Activated CD4-positive, alpha-beta T cell treated with anti-CD3 and anti-CD28 coated beads for 48 hours (primary cell): ENCODE measurements at regions not wholly inside any gene's neighbourhood (a gene's known extent, or its start where the extent isn't known, plus 50 kb on each side); places are given as distances from the start of the nearest gene placed in this dataset.

Source experiments
- DNase-seq: peaks from one replicate; pipeline ENCODE4 v3.0.0-alpha.2; 2020

DNA sequence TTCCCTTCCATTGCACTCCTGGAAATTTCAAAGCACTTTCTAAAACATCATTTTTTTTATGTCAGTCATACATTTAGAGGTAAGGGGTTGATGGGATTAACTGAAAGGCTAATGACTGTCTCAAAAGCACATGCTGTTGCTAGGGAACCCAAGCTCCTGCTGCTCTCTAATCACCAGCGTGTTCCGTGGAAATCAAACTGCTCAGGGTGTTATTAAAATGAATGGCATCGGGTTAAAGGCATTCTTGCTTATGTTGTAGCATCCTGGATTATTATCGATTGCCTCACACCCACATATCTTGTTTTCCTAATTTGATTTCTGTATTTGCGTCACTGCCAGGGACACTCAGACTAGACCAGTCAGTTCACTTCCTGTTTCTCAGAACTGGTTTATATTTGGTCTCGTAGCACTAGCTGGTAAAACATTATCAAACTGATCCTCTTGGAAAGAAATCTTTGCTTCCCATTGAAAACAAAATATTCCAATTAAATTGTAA, 216.5 kb upstream of the MKLN1 start:
- DNase-seq = no peak

DNA sequence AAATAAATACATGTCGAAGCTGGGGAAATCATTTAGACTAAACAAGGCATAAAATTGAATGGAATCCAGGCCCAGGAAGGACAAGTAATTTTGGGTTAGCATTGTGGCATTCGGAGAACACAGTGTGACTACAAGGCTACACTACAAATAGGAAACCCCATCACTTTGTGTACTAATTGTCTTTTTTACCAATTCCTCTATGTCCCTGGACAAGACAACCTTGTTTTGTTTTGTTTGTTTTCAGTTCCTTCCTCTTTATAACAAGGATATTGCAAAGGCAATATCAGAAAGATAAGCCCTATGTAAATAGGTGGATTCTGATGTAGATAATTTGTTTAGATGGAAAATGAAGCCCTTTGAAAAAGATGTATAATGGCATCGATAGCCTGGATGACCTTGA, 215.9 kb upstream of the MKLN1 start:
- no peak for DNase-seq

DNA sequence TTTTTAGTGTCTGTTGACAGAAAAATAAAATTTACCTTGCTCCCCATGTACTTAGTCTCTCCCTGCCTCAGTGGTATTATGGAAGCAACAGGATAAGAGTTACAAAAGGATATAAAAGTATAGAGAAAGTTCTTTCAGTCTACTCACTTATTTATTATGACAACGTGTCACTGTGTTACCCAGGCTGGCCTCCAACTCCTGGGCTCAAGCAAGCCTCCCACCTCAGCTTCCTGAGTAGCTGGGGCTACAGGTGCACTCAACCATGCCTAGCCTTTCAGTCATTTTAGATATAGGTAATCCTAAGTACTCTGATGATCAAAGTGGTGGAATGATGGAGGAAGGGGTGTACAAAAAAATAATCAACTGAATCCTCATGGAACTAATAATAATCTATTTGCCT, 215.2 kb upstream of the MKLN1 start:
- DNase-seq = no peak

DNA sequence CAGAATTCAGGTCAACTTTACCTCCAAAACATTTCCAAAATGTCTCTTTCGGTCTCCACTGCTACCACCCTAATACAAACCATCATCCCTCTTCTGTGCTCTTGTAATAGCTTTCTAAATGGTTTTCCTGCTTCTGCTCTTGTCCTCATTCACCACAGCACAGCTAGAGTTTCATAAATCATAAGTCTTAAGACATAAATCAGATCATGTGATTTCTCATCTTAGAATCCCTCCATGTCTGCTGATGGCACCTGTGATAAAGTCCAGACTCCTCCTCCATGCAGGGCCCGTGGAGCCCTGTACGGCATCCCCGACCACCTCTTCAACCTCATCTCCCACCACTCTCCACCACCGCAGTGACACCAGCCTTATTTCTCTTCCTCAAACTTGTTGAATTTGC, 212.3 kb upstream of the MKLN1 start:
- DNase-seq = no peak

DNA sequence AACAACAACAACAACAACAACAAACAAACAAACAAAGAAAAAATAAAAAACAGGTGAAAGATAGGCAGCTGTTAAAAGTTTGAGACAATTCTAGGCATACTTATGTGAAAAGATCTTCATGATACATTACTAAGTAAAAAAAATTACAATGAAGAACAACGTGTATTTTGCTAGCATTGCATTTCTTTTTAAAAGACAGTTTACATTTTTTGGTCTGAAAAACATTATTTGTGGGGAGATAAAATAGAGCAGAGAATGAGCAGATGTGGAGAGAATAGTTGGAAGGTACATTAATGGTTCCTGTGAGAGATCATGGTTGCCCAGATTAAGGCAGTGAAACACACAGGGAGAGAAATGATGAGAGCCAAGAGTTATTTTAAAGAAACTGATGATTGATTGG, 210.2 kb upstream of the MKLN1 start:
- DNase-seq = no peak

DNA sequence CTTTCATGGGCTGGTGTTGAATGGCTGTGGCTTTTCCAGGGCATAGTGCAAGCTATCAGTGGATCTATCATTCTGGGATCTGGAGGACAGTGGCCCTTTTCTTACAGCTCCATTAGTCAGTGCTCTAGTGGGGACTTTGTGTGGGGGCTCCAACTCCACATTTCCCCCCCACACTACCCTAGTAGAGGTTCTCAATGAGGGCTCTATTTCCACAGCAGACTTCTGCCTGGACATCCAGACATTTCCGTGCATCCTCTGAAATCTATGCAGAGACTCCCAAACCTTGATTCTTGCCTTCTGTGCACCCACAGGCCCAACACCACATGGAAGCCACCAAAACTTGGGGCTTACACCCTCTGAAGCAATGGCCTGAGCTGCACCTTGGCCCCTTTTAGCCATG, 208.3 kb upstream of the MKLN1 start:
- DNase-seq = no peak

DNA sequence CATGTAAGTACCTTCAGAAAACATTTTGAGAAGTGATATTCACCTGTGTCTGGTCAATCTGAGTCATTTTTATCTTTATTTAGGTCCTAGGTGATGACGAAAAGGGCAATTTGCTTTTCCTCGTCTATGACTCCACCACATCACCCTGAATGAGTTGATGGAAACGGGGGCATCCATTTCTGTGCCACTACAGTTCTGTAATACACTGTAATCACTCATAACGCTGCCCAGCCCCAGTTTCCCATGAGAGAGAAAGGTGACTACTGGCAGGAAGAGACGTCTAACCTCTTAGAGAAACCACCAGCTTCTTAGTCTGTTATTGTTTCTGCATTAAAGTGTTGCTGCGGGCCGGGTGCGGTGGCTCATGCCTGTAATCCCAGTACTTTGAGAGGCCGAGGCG, 205.3 kb upstream of the MKLN1 start:
- DNase-seq = no peak

DNA sequence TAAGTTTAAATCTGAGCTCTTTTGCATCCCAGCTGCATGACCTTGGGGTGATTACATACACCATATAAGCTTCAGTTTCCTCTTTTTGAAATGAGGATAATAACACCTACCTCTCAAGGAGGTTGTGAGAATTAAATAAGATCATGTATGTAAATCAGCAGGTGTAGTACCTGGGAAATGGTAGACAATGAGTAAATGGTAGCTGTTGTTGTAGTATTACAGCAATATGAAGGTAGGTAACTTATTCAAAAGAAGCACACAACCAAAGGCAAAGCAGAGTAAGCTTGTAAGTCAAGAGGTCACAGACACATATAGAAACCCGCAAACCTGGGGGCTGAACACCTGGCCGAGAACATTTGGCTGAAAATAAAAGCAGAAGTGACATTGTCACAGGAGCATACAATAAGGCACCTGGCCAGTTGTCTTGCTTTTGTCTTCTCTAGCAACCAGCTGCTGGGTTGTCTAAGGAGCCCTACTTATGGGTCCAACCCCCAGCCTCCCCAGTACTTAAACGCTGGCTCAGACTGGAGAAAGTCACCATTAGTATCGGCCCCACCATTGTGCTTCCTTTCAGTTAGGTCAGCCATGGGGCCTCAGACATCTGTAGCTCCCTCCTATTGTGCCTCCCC, 203.6 kb upstream of the MKLN1 start:
- DNase-seq = no peak

DNA sequence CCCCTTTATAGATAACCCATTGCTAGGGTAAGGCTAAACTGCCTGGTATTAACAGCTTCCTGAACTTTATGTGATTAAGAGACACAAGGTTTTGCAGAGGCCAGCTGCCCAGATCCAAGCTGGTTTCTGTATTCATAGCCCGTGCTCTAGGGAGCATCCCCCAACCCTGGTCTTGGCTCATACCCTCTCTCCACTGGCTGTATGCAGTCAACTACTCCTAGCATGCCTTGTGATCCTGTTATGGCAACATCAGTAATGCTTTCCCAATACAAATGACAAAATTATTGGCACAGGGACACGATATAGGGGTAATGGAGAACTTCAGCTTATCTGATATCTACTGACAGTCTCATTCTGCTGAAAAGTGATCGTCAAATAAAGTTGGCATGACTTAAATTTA, 202.8 kb upstream of the MKLN1 start:
- no peak for DNase-seq

DNA sequence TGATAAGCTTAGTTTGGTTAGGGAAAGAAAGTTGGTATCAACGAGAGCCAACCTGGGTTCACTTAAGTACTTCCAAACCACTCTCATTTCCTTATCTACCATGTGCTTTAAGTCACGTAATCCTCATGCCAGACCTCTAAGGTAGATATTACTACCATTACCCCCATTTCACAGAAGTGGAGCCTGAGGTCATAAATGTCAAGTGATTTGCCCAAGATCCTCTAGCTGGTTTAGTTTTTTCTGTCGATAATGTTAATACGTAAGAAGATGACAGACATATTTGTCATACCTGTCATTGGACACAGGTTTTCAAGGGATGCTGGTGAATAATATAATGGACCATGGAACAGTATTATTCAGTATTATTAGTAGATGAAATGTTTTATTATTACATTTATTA, 197.4 kb upstream of the MKLN1 start:
- no peak for DNase-seq

DNA sequence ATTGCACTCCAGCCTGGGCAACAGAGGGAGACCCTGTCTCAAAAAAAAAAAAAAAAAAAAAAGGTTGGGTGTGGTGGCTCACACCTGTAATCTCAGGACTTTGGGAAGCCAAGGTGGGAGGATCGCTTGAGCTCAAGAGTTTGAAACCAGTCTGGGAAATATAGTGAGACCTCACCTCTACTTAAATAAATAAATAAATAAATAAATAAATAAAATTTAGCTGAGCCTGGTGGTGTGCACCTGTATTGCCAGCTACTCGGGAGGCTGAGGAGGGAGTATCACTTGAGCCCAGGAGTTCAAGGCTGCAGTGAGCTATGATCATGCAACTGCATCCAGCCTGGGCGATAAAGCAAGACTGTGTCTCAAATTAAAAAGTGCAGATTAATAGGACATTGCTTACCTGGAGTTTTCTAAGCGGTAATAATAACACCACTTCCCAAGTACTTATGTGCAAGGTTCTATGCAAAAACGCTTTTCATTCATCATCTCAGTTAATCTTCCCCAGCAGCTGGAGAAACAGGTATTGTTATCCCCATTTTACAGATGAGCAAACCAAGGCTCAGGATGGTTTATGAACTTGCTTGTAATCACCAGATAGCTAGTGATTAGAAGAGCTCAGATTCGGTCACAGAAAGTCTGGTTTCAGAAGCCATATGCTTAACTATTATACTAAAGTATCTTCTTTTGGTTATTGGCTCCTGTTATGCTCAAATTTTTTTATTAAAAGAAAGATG, 196.5 kb upstream of the MKLN1 start:
- no peak for DNase-seq

DNA sequence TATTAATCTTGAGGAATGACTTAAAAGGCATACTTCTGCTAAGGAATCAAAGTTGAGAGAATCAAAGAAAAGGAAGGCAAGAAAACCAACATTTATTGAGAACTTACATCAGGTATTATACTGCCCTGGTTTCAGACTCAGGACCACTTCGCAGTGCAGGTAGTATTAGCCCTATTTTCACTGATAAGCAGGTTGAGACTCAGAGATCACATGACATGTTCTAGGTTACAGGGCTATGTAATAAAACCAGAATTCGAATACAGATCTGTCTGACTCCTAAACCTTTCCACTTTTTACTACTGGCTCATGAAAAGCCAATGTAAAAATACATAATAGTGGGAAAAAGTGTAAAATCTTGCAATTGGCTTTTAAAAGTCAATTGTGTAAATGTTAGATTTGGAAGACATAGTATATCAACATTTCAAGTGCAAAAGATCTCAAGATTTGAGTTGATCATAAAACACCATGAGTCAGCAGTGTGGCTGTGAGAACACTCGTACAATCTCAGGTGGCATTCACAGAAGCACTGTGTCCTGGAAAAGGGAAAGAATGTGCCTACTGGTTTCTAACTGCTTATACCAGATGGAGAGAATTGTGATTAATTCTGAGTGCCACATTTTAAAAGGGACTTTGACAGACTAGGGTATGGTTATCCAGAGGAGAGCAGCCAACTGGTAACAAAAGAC, 195.8 kb upstream of the MKLN1 start:
- no peak for DNase-seq

DNA sequence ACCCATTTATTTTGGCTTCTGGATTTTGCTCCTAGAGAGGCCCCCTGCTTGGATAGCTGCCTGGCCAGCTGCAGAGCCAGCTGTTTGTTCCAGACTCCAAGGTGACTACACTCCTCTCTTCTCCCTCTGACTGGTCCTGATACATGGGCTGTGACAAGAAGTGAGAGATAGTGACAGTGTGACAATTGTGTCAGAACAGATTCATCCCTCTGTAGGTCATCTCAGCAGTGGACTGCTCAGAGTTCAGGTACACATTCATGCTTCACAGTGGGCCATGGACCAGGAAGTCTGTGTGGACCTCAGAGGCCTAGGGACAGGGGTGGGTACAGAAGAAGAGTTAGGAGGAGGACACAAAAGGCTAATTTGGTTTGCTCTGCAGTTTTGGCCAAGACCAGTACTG, 188.2 kb upstream of the MKLN1 start:
- no peak for DNase-seq

DNA sequence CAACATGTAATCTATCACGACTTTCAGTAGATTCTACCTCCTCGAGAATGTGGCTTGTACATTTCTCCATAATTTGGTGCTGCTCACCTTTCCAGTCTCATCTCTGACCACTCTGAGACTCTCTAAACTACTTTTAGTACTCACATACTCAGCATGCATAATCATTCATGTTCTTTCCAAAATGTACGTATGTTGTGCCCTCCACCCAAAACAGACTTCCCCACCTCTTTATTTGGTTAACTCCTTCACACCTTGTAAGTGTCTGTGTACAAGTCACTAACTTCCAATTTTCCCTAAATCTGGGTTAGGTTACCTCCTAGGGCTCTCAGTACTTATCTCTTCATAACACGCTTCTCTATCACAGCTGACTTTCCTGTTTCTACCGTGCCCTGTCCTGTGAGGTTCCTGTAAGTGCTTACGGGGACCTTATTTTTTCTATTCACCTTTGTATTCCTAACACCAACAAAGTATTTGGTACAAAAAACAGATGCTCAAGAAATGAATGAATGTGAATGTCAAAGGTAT, 186.2 kb upstream of the MKLN1 start:
- DNase-seq = no peak

DNA sequence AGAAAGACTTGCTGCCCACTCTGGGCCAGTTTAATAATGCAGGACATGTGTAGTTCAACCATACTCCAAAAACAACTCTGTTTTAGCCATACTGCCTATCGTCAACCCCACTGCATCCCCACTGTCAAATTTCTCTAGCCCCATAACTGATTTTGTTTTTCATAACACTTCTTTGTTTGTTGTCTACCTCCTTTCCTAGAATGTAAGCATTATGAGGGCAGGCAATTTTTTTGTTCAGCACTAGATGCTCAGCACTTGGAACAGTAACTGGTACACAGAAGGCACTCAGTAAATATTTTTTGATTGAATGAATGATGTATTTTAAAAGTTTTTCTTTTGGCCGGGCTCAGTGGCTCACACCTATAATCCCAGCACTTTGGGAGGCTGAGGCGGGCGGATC, 183.8 kb upstream of the MKLN1 start:
- DNase-seq = no peak

DNA sequence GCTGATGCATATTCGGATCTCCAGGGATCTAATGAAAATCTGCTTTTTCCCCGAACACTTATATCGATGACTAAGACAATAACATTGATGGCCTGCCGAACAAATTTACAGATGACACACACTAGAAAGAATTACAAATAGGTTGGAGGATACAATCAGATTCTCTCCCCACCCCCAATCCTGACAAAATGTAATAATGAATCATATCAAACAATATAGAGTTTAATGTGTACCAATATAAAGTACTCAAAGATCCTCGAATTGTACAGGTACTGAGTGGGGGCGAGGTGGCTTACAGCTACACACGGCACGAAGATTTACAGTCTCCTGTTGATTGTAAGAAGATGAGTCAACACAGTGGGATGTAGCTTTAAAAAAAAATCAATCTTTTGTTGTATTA, 182.7 kb upstream of the MKLN1 start:
- DNase-seq = no peak

DNA sequence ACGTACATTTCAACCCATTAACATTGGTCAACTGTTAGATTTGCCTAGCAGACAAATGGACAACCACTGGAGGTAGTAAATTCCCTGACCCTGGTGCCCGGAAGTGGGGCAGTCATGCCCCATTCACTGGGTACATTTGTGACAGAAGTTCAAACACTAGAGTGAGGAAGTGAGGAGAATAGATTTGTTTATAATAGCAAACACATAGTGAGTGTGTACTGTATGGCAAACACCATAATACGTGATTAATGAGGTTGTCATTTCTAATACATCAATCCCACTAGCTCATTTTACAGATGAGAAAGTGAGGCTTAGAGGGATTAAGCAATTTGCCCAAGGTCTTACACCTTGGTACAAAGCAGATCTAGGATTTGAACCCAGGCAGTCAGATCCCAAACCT, 181.9 kb upstream of the MKLN1 start:
- DNase-seq = no peak

DNA sequence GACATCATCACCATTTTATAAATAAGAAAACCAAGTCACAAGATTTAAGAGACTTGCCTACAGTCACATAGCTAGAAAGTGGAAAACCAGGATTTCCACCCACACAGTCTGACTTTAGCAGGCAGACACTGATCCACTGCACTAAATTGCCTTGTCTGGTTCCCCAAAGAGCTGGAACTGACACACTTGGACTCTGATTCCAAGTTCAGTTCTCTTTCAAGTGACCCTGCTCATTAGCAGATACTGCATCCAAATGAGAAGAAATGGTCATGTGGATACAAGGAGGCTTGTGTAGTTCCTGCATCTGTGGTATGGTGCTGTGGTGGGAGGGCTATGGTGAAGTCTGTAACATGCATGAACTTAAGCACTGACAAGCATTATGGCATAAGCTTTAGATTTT, 180.1 kb upstream of the MKLN1 start:
- no peak for DNase-seq

DNA sequence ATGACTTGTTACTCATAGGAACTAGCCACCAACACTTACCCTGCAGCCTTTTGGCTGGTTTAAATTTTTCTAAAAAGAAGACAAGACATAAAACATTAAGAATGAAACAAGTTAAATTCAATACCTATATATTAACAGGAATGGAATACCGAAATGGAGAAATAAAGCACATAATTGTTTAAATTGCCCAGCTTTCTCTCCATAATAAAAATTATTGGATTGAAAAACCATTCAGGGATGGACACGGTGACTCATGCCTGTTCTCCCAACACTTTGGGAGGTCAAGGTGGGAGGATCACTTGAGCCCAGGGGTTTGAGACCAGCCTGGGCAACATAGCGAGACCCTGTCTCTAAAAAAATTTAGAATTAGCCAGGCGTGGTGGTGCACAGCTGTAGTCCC, 179.4 kb upstream of the MKLN1 start:
- DNase-seq = no peak

DNA sequence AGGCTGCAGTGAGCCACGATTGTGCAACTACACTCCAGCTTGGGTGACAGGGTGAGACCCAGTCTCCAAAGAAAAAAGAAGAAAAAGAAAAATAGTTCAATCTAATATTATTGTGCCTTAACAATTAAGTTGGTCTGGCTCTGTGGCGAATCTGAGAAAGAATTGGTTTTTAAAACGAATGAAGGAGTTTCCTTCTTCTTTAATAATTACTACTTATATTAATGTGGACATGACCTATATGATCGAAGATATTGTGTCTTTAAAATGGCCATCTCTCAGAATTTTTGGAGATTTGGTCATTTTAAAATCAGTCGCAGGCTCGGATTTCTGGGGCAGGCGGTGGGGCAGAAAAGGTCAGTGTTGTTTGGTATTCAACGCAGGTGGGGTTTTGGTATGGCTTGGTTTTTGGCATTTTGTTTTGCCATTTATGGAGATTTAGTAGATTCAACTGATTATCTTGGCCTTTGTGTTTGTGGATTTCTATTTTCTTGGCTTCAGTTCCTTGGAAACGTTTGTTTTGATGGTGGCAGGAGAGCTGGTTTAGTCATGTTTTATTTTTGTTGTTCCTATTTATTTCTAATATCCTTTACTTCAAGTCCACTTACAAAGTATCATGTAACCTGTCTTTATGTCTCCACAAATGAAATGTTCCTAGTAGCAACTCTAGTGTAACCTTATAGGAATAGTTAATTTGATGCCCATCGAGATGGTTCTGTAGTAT, 178.8 kb upstream of the MKLN1 start:
- DNase-seq = no peak

DNA sequence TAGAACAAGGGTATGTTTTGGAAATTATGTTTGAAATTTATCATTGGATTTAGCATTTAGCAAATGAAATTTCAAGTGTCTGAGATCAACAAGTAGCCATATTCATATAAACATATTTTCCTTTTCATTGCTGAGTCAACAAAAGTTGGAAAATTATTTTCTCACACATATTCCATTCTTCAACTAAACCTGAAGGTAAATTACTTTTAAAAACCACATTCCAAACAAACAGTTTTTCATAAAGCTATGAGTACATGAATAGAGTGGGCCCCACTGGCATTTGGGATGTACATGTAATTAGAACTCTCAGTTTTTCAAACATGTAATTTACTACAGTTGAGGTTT, 178.3 kb upstream of the MKLN1 start:
- DNase-seq = no peak

DNA sequence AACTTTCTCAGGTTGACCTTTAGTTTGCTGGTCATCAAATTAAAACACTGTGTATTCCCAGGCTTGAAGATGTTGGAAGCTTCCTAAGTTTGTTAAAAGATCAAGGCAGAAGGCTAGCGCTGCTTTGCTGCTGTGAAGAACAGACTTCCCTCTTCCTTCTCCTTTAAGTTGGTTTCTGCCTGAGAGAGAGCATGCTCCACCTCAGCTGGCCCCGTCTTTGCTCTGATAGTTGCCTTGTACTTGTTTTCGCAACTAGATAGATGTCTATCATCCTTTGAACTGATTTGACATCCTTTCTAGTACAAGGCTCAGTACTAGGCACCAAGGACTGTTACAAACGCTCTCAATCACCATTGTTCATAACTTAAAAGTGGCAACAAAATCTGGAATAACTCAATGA, 177.8 kb upstream of the MKLN1 start:
- no peak for DNase-seq

DNA sequence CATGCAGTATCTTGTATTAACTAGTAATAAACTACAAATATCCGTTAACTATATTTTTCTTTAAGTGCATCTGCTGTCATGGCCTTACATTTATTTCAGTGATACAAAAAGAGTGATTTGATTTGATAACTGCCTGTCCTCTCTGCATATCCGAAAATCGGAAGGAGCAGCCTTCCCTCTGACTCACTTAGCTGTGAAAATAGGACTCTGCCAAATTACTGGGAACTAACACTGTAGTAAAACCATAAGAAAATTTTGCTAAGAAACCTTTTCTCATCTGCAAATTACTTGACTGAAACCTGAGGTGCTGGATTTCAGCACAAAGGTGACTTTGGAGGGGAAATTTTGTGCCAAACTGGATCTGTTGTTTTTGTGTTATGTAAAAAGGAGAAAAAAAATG, 176.6 kb upstream of the MKLN1 start:
- no peak for DNase-seq

DNA sequence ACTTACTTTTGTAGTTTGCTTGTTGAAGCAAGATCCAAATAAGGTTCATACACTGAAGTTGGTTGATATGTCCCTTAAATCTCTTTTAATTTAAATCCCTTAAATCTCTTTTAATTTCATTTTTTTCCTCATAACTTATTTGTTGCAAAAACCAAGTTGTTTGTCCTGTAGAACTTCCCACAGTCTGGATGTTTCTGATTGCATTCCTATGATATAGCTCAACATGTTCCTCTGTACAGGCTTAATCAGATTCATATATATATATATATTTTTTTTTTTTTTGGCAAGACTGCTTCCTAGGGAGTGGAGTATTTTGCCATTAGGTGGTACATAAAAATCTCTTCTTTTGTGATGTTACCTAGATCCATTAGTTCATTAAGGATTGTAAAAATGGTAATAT, 174.9 kb upstream of the MKLN1 start:
- no peak for DNase-seq
